Esophagus muscularis mucosa (tissue), 4 donors: ENCODE measurements at regions not wholly inside any gene's neighbourhood (a gene's known extent, or its start where the extent isn't known, plus 50 kb on each side); places are given as distances from the start of the nearest gene placed in this dataset.

ENCODE experiments used
- EP300 ChIP-seq: sonication (generic); formaldehyde crosslinking; IDR thresholded peaks from one replicate; pipeline ENCODE4 v1.6.1; 2017; ENCODE audit warnings: antibody characterized with exemption
- POLR2A ChIP-seq: fragments of 450-650 bp; IDR thresholded peaks from one replicate; pipeline ENCODE4 v1.6.1; 2017; ENCODE audit warnings: antibody characterized with exemption, moderate library complexity, mild to moderate bottlenecking, low read depth
- POLR2AphosphoS5 ChIP-seq, 2 donors: sonication (generic); formaldehyde crosslinking; IDR thresholded peaks; one replicate each; pipeline ENCODE4 v1.6.1; 2017; ENCODE audit warnings: antibody characterized with exemption in 2 of 2
- TF ChIP-seq, protein P1 (sequence below), 3 experiments: fragments of 200-600 bp in 2 of 3; fragments of 450-650 bp in 1 of 3; sonication (generic) in 2 of 3; IDR thresholded peaks; one replicate each; pipeline ENCODE4 v1.5.1; 2017 to 2019; ENCODE audit warnings: antibody characterized with exemption in 3 of 3, mild to moderate bottlenecking in 2 of 3, moderate library complexity in 1 of 3

GRCh38 chr13:99800011-99800410, 171.6 kb downstream of the ZIC5 start:
- TF ChIP-seq, protein P1, sequence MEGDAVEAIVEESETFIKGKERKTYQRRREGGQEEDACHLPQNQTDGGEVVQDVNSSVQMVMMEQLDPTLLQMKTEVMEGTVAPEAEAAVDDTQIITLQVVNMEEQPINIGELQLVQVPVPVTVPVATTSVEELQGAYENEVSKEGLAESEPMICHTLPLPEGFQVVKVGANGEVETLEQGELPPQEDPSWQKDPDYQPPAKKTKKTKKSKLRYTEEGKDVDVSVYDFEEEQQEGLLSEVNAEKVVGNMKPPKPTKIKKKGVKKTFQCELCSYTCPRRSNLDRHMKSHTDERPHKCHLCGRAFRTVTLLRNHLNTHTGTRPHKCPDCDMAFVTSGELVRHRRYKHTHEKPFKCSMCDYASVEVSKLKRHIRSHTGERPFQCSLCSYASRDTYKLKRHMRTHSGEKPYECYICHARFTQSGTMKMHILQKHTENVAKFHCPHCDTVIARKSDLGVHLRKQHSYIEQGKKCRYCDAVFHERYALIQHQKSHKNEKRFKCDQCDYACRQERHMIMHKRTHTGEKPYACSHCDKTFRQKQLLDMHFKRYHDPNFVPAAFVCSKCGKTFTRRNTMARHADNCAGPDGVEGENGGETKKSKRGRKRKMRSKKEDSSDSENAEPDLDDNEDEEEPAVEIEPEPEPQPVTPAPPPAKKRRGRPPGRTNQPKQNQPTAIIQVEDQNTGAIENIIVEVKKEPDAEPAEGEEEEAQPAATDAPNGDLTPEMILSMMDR (IDR thresholded peaks at IDR 0.05), result no peak
- TF ChIP-seq POLR2AphosphoS5 (IDR thresholded peaks at IDR 0.05), result no peak
- TF ChIP-seq EP300, result no peak
- no peak for TF ChIP-seq POLR2A
